Lower lobe of right lung (tissue), 2 donors: ENCODE measurements at regions not wholly inside any gene's neighbourhood (a gene's known extent, or its start where the extent isn't known, plus 50 kb on each side); places are given as distances from the start of the nearest gene placed in this dataset.

ENCODE experiments used
- ATAC-seq, 2 donors: fragments of 200-7000 bp; cut with Tn5 transposase; one replicate each; pipeline ENCODE4 v1.9.1; 2020 to 2022; ENCODE audit warnings: mild to moderate bottlenecking in 2 of 2, moderate library complexity in 2 of 2
- DNase-seq: peaks from one replicate; pipeline ENCODE4 v3.0.0-alpha.2; 2020
- H3K27ac ChIP-seq: fragments of 200-600 bp; one replicate; pipeline ENCODE4 v1.8.0; 2022
- H3K27me3 ChIP-seq: fragments of 200-600 bp; one replicate; pipeline ENCODE4 v1.8.0; 2022; ENCODE audit warnings: low read depth
- H3K36me3 ChIP-seq: fragments of 200-600 bp; one replicate; pipeline ENCODE4 v1.8.0; 2022; ENCODE audit warnings: mild to moderate bottlenecking
- H3K4me1 ChIP-seq: fragments of 200-600 bp; one replicate; pipeline ENCODE4 v1.8.0; 2022
- H3K4me3 ChIP-seq: fragments of 200-600 bp; one replicate; pipeline ENCODE4 v1.8.0; 2022; ENCODE audit warnings: mild to moderate bottlenecking
- H3K9me3 ChIP-seq: fragments of 200-600 bp; one replicate; pipeline ENCODE4 v1.8.0; 2022
- intact Hi-C: fragments of 100-400 bp; cut with DNase I; formaldehyde crosslinking; loops from one replicate; pipeline ENCODE4 v1.11.0; 2022
- TF ChIP-seq, protein P1 (sequence below): fragments of 200-600 bp; IDR thresholded peaks from one replicate; pipeline ENCODE4 v1.8.0; 2022; ENCODE audit warnings: antibody characterized with exemption, mild to moderate bottlenecking
- donor health status: DM: no; HTN: yes; CAD: no; lungs with severe emphysema.

DNA sequence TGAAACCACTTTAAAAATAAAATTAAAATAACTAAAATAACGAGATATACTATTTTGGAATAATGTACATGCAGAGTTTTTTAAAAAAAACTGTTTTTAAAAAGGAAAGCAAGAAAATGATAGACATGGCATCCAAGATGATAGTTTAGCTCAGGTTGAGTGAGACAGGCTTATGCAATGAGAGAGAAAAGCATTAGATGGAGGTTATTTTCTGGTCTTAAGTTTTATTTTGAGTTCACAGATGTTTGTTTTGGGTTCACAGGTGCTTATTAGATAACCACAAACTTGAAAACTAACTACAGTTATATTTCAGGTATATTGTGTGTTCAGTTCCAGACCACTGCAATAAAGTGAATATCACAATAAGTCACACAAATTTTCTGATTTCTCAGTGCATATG lies 413.6 kb upstream of the TMCO5A start:
- ATAC-seq: no peak
- no peaks in the 10 kb centered on the region for H3K27me3 ChIP-seq
- DNase-seq: no peak
- TF ChIP-seq, protein P1, sequence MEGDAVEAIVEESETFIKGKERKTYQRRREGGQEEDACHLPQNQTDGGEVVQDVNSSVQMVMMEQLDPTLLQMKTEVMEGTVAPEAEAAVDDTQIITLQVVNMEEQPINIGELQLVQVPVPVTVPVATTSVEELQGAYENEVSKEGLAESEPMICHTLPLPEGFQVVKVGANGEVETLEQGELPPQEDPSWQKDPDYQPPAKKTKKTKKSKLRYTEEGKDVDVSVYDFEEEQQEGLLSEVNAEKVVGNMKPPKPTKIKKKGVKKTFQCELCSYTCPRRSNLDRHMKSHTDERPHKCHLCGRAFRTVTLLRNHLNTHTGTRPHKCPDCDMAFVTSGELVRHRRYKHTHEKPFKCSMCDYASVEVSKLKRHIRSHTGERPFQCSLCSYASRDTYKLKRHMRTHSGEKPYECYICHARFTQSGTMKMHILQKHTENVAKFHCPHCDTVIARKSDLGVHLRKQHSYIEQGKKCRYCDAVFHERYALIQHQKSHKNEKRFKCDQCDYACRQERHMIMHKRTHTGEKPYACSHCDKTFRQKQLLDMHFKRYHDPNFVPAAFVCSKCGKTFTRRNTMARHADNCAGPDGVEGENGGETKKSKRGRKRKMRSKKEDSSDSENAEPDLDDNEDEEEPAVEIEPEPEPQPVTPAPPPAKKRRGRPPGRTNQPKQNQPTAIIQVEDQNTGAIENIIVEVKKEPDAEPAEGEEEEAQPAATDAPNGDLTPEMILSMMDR: no peak
- intact Hi-C loops: no loop called here
- H3K4me1 ChIP-seq: no peaks in the 10 kb centered on the region
- no peak overlapping the region for H3K4me3 ChIP-seq
- H3K36me3 ChIP-seq: no peaks in the 10 kb centered on the region
- no peak overlapping the region for H3K27ac ChIP-seq
- H3K9me3 ChIP-seq: no peaks in the 10 kb centered on the region

- no peak for ATAC-seq
- no peak overlapping the region for H3K27ac ChIP-seq
- TF ChIP-seq, protein P1: no peak
- H3K4me3 ChIP-seq: no peak overlapping the region
- no peak for DNase-seq
- no peaks in the 10 kb centered on the region for H3K36me3 ChIP-seq
- intact Hi-C loops: no loop called here
- no peaks in the 10 kb centered on the region for H3K27me3 ChIP-seq
- H3K4me1 ChIP-seq: no peaks in the 10 kb centered on the region
- H3K9me3 ChIP-seq: no peaks in the 10 kb centered on the region
Observed at GRCh38 chr15:37524601-37525000, 409.8 kb upstream of the TMCO5A start.

DNA sequence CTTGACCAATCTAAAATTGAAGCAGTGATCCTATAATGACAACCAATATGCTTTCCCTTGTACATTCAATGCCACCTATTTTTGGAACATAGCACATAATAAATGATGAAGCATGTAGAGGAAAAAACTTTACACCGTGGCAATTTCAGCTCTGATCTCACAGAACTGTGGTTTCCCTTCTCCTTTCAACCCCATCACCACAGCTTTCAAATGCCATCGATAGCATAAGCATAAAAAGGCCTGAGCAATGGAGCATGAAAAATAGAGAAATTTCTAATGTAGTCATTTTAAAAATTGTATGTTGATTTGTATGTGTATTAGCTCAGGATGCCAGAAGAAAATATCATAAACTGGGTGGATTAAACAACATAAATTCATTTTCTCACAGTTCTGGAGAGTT lies 406.0 kb upstream of the TMCO5A start:
- ATAC-seq: no peak
- no peak for DNase-seq
- Histone ChIP-seq H3K4me3 (no peak overlapping the region), H3K4me1 (no peaks in the 10 kb centered on the region), H3K27ac (no peak overlapping the region), H3K27me3 (no peaks in the 10 kb centered on the region), H3K36me3 (no peaks in the 10 kb centered on the region), H3K9me3 (peaks cover 3% of the 10 kb centered on the region)
- intact Hi-C loops: no loop called here
- TF ChIP-seq, protein P1: no peak

- no peak for DNase-seq
- H3K4me1 ChIP-seq: no peaks in the 10 kb centered on the region
- H3K27me3 ChIP-seq: no peaks in the 10 kb centered on the region
- no peaks in the 10 kb centered on the region for H3K36me3 ChIP-seq
- no peak overlapping the region for H3K4me3 ChIP-seq
- no peaks in the 10 kb centered on the region for H3K9me3 ChIP-seq
- no peak overlapping the region for H3K27ac ChIP-seq
- no peak for ATAC-seq
- intact Hi-C loops: no loop called here
- TF ChIP-seq, protein P1: no peak
Observed at GRCh38 chr15:37536967-37537605, 397.4 kb upstream of the TMCO5A start.

DNA sequence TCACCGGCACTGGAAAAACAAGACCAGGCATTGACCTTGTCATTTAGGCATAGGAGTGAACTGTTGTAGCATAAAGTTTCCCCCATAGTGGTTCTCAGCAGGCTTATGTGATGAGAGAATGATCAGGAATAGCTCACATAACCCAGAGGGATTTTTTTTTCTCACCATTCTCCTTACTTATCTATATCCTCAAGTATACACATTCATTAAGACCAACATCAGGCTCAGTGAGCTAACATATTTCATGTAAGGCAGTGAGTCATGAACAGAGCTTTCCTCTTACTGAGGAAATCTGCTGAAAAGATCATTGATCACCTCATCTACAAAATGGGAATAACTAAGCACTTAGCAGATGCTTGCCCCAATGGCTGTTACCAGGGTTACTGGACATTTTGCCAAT lies 396.6 kb upstream of the TMCO5A start:
- H3K27me3 ChIP-seq: no peaks in the 10 kb centered on the region
- H3K27ac ChIP-seq: no peak overlapping the region
- ATAC-seq (no peak), DNase-seq (no peak)
- intact Hi-C loops: no loop called here
- H3K9me3 ChIP-seq: no peaks in the 10 kb centered on the region
- no peak overlapping the region for H3K4me3 ChIP-seq
- H3K4me1 ChIP-seq: no peaks in the 10 kb centered on the region
- TF ChIP-seq, protein P1: no peak
- no peaks in the 10 kb centered on the region for H3K36me3 ChIP-seq
